ENCODE measurements at regions not wholly inside any gene's neighbourhood (a gene's known extent, or its start where the extent isn't known, plus 50 kb on each side); places are given as distances from the start of the nearest gene placed in this dataset.

DNA sequence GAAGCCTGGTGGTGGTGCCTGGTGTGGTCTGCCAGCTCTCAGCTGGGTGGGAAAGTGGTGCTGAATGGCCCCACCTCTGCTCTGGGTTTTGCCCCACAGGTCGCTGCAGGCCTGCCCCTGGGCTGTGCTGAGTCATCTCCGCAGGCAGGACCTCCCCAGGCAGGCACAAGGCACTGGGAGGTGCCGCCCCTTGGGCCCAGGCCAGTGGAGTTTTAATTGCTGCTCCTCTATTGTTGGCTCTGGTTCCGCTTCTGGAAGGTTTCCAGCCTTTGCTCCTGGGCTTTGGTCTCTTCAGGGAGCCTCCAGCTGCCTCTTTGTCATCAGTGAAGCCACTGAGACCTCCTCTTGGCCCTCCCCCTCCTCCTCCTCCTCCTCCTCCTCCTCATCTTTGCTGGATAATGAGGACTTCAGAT lies 180.3 kb upstream of the GRB10 start:
- DNase-seq: peak; percentile 97

DNA sequence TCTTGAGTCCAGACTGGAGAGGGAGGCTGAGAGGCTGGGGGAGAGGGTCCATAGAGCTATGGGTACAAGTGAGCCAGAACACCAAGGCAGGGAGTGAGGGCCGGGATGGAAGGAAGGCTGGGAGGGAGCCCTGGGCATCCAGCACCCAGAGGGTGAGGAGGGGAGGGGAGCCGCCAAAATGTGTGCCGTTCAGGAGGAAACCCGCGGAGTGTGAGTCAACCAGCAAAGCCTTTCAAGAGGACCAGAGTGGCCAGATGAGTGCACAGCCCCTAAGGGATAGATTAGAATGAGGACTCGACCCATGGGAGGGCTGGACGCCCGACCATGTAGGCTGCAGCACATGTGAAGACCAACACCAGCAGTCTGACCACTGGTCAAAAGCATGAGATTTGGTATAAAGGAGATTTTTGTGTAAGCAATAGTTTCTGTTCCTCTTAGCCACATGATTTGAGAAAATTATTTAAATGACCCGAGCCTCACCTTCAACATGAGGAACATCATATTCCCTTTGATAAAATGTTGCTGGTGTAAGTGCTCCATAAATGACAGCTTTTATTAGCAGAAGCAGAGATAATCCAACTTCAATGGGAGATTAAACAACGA lies 179.7 kb upstream of the GRB10 start:
- DNase-seq: peak; percentile 8

GRCh38 chr7:50960621-50961310 lies 178.1 kb upstream of the GRB10 start:
- no peak for DNase-seq

DNA sequence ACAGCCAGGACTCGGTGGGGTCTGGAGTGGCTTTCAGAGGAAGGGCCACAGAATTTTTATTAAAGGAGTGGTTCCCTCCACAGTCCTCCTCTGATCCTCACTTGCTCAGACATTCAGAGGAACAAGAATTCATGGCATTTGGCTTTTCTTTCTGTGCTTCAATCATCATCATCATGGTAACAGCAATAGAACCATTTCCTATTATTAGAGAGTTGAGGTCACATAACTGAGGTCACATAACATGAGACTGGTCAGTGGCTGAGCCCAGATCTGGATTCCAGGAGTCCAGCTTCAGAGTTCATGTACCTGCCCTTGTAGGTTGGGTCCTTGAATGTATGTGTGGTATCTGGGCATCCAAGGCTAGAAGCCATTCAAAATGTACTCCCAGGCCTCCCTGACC lies 177.3 kb upstream of the GRB10 start:
- no peak for DNase-seq

DNA sequence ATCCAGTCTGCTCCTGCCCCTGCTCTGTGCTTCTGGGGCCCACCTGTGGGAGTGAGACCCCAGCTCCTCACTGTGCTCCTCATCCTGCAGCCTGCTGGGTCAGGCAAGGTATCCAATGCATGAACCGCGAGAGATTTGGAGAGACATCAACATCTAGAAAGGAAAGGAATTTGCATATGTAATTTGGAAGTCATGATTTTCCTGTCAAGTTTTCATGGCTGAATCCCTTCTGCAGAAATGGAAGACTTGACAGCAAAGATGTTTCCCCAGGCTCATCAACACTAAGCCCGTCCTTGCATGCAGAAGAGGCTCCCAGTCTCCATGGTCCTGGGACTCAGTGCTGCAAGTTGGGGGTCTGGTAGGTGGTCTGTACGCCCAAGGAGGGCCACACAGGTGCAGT lies 176.9 kb upstream of the GRB10 start:
- no peak for DNase-seq

GRCh38 chr7:50957855-50958254 lies 175.2 kb upstream of the GRB10 start:
- DNase-seq: no peak

DNA sequence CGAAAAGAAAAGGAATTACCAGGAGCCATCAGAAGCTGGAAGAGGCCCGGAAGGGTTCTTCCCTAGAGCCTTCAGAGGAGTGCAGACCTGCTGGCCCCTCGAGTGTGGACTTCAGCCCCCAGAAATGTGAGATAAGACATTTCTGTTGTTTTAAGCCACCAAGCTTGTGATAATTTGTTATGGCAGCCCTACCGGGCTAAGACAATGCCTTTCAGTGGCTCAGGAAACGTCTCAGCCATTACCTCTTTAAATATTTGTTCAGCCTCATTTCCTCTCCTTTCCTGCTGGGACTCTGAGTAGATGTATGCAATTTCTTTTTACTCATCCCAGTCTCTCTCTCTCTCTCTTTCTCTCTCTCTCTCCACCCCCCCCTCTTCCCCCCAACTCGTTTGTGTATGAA lies 174.7 kb upstream of the GRB10 start:
- no peak for DNase-seq

GRCh38 chr7:50956522-50957155 lies 173.9 kb upstream of the GRB10 start:
- DNase-seq: no peak

DNA sequence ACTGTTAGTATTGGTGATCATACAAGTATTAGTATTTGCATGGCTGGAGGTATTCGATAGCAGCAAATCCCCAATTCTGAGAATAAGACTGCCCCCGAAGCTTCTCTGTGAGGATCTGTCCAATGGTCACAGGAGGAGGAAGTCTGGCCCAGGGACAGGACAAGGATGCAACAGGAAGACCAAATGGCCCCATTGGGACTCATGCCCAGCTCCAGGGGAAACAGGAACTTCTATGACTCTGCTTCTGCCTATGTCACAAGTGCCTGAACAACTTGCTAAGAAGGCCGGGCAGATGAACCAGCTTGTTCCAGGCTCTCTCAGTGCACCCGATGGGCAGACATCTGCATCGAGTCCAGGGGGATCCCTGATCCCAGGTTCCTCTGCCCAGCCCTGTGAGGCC lies 172.0 kb upstream of the GRB10 start:
- no peak for DNase-seq

DNA sequence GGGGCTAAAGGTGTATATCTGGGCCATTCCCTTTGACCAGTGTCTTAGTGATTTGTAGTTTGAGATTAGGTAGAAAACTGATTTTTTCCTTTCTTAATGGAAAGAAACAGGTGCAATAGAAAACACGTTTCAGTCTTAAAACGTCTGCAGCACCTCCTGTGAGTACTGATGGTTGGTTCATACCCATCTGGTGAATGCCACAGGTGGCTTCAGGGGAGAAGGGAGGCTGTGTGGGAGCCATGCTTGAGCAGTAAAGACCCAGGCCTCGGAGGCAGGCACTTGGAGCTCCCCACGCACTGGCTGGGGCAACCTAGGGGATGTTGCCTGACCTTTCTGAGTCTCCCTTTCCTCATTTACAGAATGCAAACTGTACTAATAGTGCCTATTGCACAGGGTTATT lies 171.5 kb upstream of the GRB10 start:
- no peak for DNase-seq

DNA sequence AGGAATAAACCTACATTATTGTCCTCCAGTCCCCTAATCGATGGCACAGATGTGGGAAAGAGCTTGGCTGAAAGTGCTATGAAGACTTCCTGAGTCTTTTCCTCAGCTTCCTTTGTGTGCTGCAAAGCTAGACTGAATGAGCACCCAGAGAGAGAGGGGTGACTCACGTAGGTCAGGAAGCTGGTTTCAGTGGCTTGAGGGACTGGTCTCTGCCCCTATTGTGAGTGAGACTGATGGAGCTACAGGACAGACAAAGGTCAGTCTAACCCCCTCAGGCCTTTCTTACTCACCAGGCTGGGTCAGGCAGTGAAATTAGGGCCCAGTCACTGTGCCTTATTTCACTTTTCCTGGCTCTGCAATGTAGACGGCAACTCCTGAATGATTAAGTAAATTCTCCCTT lies 171.1 kb upstream of the GRB10 start:
- DNase-seq: peak; percentile 23

DNA sequence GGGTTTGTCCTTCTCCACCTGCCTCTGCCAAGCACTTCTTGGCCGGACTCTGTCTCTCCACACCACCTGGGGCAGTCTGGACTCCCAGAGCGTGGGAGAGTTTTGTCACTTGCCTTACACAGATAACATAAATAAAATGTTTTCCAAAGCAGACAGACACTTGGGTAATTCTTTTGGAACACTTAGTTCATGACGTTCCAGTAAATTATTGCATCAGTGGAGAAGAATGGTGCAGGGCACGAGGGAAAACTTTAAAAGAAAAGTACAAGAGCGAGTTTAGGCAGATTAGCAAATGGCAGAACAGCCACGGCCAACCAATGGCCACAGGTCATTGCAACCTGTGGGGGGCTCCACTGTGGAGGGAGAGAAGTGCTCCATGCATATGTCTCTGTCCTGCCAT lies 170.6 kb upstream of the GRB10 start:
- no peak for DNase-seq

GRCh38 chr7:50952544-50952943 lies 169.8 kb upstream of the GRB10 start:
- no peak for DNase-seq

DNA sequence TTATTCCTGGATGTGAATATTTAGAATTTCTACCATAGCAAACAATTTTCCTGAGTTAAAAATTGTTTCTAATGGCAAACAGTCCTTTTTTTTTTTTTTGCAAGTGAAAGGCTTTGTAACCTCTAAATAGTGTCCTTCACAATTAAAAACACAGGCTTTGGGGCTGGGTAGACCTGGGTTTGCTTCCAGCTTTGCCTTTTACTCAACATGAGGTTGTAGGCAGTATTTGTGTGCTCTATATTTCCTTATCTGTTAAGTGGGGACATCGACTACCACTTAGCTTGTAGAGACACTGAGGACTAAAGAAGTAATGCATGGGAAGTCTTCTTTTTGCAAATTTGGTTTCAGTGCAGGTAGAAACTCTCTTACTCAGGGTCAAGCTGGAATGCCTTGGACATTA lies 169.4 kb upstream of the GRB10 start:
- no peak for DNase-seq

- DNase-seq: no peak
Measured at GRCh38 chr7:50943482-50943881, 160.8 kb upstream of the GRB10 start.

DNA sequence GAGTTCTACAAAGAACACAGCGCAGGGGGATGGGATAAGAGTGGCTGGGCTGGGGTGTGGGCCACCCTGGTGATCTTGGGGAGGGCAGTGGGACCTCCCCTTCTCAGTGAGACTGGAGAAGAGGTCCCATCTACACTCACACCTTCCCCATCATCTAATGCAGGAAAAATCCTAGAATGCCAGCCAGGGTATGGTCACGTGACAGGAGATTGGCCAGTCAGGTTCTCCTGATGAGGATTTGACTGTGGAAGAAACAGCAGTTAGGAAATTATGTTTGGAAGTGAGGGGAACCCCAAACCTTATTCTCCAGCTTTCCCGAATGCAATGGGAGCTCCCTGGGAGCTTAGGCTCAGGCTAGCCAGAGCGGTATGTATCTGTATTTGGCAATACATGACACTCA lies 158.8 kb upstream of the GRB10 start:
- no peak for DNase-seq

DNA sequence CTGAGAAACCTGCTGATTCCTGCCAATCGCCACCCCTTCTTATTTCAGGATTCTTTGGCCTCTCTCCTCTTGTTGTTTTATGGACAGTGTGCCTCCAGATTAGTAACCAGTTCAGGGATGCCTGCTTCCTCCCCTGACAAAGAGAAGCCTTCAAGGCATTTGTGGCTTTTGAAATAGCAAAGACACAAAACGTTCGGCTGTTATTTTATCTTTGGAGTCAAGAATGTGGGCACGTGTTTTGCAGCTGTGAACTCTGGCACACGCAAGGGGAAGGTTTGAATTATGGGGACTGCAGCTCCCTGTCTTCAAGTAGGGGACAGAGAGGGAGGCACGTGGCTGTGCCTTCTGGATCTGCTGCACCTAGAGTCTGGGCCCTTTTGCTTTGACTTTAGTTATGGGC lies 157.9 kb upstream of the GRB10 start:
- no peak for DNase-seq

DNA sequence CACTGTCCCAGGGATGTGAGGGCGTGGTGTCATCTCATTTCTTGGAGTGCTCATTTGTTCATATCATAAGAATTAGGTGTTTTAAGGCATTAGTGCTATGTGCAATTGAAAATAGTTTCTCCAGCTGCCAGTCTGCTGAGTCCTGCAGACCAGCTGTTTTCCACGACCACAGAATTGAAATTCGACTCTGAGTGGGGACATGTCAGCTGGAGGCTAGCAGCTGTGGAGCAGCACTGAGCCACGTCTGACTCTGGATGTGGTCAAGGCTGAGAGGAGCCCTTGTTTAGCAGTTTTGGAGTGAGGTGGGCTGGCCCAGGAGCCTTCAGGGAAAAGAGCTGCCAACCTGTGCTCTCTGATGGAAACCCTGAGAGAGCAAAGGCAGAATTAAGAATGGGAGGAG lies 156.3 kb upstream of the GRB10 start:
- DNase-seq: no peak

DNA sequence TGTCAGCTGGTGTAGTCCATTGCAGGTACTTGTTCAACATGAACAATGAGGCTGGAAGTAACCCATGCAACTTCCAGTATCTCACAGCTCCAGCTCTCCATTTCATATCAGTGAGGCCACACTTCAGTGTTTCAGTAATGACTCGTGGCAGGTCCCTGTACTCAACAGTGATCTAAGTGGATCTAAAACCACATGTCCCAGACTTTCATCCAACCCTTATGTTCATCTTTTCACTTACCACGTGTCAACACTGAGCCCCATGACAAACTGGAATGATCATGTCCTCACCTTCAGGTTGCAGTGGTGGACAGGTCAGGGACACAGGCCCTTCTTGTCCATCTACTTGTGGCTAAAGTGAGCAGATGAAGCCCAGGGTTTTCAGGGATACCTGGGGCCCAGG lies 155.0 kb upstream of the GRB10 start:
- no peak for DNase-seq

- DNase-seq: no peak
Measured at GRCh38 chr7:50926049-50926448, 143.4 kb upstream of the GRB10 start.

GRCh38 chr7:50923476-50923875 lies 140.8 kb upstream of the GRB10 start:
- no peak for DNase-seq

DNA sequence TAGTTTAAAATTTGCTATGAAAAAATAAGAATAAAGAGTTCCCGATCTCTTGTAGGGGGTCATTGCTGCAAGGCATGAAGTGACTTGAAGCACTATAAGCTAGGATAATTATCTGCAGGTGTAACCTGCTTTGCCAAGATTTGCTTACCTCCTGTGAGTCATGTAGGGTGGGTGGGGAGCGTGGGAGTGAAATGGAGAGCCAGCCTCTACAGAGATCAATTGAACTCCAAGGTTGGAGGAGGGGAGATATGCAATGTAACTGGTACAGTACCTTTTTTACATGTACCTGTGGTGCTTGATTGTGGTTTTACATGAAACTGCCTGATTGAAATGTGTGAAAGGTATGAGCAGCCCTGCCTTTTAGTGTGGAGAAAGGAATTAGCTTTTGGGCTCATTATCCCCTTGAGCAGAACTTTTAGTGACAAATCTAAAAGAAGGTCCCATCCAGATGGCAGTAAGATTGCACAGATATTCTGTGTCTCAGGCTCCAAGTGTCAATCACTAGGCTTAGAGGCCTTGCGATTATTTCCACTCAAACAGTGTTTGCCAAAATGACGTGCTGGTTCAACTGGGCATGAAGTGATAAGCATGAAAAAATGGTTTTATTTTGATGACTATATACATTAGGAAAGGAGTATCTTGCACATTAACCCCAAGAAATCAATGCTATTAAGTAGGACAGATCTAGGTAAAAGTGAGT lies 138.6 kb upstream of the GRB10 start:
- no peak for DNase-seq

- no peak for DNase-seq
Measured at GRCh38 chr7:50920031-50920635, 137.4 kb upstream of the GRB10 start.

DNA sequence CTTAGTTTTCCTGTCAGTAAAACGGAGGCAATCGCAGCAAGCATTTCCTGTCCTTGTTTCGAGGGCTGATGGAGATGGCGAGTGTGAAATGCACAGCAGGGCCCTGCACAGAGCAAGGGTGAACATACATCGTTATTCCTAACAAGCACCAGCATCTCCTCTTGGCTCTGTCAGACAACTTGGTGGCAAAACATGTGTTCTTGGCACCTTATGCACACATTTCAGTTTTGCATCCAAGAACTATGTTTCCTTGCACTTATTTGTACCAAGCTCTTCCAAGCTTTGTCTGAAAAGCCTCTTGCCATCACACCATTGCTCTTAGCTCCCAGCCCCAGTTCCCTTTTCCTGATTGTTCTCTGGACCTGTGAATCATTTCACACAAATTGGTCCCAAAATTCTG lies 132.9 kb upstream of the GRB10 start:
- no peak for DNase-seq
